ENCODE measurements at regions not wholly inside any gene's neighbourhood (a gene's known extent, or its start where the extent isn't known, plus 50 kb on each side); places are given as distances from the start of the nearest gene placed in this dataset.
A peak's percentile ranks its signal among the peaks of the same experiment; 100 is the strongest.

DNA sequence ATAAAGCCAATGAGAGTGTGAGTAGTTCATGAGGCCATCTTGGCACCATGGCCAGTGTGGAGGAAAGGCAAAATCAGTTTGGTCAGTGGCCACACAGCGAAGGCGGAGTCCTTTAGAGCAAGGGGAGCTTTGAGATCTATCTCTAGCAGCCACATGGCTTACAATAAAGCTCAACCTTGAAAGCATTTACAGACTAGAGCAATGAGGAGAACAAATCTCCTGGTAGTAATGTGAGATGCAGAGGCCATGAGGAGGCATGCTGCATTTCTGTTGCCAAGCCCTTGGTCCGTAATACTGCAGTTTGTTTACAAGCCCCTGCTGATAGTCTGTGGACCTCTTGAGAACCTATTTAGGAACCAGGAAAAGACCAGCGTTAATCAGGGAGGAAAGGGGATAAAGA is 381.5 kb upstream of the C2CD4B start:
- Histone ChIP-seq H3K27ac (ENCODE audit: low read length) (no peak overlapping the region), H3K79me2 (ENCODE audit: low read length) (no peaks in the 10 kb centered on the region), H3K4me3 (ENCODE audit: low read length) (no peak overlapping the region), H3K4me2 (ENCODE audit: low read length) (no peak overlapping the region), H3K27me3 (ENCODE audit: low read depth, low read length) (no peaks in the 10 kb centered on the region), H2AFZ (ENCODE audit: low read depth, low read length) (no peak overlapping the region), H3K9ac (ENCODE audit: low read length) (no peak overlapping the region), H3K36me3 (replicated peaks; ENCODE audit: low read depth, low read length) (no peaks in the 10 kb centered on the region), H4K20me1 (ENCODE audit: insufficient read depth, low read length) (no peaks in the 10 kb centered on the region), H3K9me3 (ENCODE audit: insufficient read depth, low read length) (no peaks in the 10 kb centered on the region), H3K4me1 (ENCODE audit: low read length) (no peaks in the 10 kb centered on the region)
- TF ChIP-seq EZH2phosphoT487 (IDR thresholded peaks at IDR 0.05; ENCODE audit: low read depth), result no peak

DNA sequence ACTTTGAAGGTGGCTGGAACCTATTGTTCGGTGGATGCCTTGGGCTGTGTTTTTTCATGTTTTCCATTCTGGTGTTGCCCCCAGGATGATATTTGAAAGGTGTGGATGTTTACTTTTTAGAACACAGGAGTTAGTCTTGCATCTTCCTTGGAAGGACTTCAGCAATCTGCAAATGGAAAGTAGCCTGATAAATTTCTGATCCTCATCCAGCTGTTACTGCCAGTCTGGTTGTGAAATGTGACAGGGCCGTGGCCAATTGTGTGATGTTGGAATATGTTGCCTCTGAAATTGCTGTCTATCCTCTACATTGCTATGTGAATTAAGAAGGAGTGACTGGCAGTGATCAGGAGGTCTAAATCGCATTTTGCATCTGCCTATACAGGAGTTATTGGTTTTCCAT is 382.5 kb upstream of the C2CD4B start:
- H3K4me2 ChIP-seq (ENCODE audit: low read length), result no peak overlapping the region
- no peaks in the 10 kb centered on the region for H3K36me3 ChIP-seq (replicated peaks; ENCODE audit: low read depth, low read length)
- H3K27me3 ChIP-seq (ENCODE audit: low read depth, low read length), result no peaks in the 10 kb centered on the region
- H3K4me3 ChIP-seq (ENCODE audit: low read length), result no peak overlapping the region
- H3K9ac ChIP-seq (ENCODE audit: low read length), result no peak overlapping the region
- H3K79me2 ChIP-seq (ENCODE audit: low read length), result no peaks in the 10 kb centered on the region
- H3K27ac ChIP-seq (ENCODE audit: low read length), result no peak overlapping the region
- no peak for TF ChIP-seq EZH2phosphoT487 (IDR thresholded peaks at IDR 0.05; ENCODE audit: low read depth)
- TF ChIP-seq, protein P1, sequence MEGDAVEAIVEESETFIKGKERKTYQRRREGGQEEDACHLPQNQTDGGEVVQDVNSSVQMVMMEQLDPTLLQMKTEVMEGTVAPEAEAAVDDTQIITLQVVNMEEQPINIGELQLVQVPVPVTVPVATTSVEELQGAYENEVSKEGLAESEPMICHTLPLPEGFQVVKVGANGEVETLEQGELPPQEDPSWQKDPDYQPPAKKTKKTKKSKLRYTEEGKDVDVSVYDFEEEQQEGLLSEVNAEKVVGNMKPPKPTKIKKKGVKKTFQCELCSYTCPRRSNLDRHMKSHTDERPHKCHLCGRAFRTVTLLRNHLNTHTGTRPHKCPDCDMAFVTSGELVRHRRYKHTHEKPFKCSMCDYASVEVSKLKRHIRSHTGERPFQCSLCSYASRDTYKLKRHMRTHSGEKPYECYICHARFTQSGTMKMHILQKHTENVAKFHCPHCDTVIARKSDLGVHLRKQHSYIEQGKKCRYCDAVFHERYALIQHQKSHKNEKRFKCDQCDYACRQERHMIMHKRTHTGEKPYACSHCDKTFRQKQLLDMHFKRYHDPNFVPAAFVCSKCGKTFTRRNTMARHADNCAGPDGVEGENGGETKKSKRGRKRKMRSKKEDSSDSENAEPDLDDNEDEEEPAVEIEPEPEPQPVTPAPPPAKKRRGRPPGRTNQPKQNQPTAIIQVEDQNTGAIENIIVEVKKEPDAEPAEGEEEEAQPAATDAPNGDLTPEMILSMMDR (IDR thresholded peaks at IDR 0.05; ENCODE audit: low read depth, low read length), result no peak
- no peaks in the 10 kb centered on the region for H3K4me1 ChIP-seq (ENCODE audit: low read length)
- no peaks in the 10 kb centered on the region for H4K20me1 ChIP-seq (ENCODE audit: insufficient read depth, low read length)
- H2AFZ ChIP-seq (ENCODE audit: low read depth, low read length), result no peak overlapping the region
- no peaks in the 10 kb centered on the region for H3K9me3 ChIP-seq (ENCODE audit: insufficient read depth, low read length)

DNA sequence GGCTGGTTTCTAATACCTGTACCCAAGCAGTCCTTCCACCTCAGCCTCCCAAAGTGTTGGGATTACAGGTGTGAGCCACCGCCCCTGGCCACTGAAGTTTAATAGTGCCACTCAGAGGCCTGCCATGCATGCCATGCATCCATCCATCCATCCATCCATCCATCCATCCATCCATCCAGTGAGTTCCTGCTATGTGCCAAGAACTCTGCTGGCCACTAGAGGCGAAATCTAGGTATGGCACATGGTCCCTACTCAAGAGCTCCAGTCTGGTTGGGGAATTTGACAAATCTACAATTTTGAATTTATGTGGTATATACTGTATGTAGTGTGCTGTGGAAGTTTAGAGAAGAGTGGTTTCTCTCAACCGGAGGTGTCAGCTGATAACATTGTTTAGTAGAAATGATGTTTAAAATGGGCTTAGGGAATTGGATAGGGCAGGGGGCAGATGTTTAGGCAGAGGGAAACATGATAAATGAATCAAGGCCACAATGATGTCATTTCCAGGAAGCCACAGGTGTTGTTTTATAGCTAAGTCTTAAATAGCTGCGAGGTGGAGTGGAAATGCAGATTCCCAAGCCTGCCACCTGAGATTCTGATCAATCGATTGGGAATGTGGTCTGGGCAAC is 384.4 kb upstream of the C2CD4B start:
- Histone ChIP-seq H3K79me2 (ENCODE audit: low read length) (no peaks in the 10 kb centered on the region), H3K9me3 (ENCODE audit: insufficient read depth, low read length) (no peaks in the 10 kb centered on the region), H3K27ac (ENCODE audit: low read length) (no peak overlapping the region), H3K27me3 (ENCODE audit: low read depth, low read length) (no peaks in the 10 kb centered on the region), H2AFZ (ENCODE audit: low read depth, low read length) (no peak overlapping the region), H4K20me1 (ENCODE audit: insufficient read depth, low read length) (no peaks in the 10 kb centered on the region), H3K36me3 (replicated peaks; ENCODE audit: low read depth, low read length) (no peaks in the 10 kb centered on the region), H3K4me1 (ENCODE audit: low read length) (peaks cover 7% of the 10 kb centered on the region), H3K4me3 (ENCODE audit: low read length) (no peak overlapping the region), H3K4me2 (ENCODE audit: low read length) (no peak overlapping the region), H3K9ac (ENCODE audit: low read length) (no peak overlapping the region)
- TF ChIP-seq EZH2phosphoT487 (IDR thresholded peaks at IDR 0.05; ENCODE audit: low read depth), result no peak
- TF ChIP-seq, protein P1 (IDR thresholded peaks at IDR 0.05; ENCODE audit: low read depth, low read length), result peak; percentile 58

DNA sequence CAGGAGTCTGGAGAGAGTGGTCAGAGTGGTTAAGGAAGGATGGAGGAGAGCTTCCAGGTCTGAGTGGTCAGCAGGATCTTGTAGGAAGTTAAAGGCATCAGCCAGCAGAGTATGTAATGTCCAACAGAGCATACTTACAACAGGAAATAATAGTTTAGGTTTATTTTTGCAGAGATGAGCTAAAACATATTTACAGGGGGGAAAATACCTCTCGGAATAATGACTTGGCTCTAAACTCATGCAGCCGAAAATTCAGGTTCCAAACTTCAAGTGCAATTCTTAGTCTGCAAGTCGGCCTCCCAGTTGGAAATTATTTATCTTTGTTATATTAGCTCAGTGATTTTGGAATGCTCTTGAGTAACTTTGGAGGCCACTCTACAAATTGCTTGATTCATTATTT is 385.0 kb upstream of the C2CD4B start:
- no peak for TF ChIP-seq EZH2phosphoT487 (IDR thresholded peaks at IDR 0.05; ENCODE audit: low read depth)
- TF ChIP-seq, protein P1 (IDR thresholded peaks at IDR 0.05; ENCODE audit: low read depth, low read length), result no peak
- no peak overlapping the region for H2AFZ ChIP-seq (ENCODE audit: low read depth, low read length)
- H3K9me3 ChIP-seq (ENCODE audit: insufficient read depth, low read length), result no peaks in the 10 kb centered on the region
- H4K20me1 ChIP-seq (ENCODE audit: insufficient read depth, low read length), result no peaks in the 10 kb centered on the region
- H3K4me2 ChIP-seq (ENCODE audit: low read length), result no peak overlapping the region
- peaks cover 10% of the 10 kb centered on the region for H3K4me1 ChIP-seq (ENCODE audit: low read length)
- no peak overlapping the region for H3K4me3 ChIP-seq (ENCODE audit: low read length)
- H3K9ac ChIP-seq (ENCODE audit: low read length), result no peak overlapping the region
- no peaks in the 10 kb centered on the region for H3K36me3 ChIP-seq (replicated peaks; ENCODE audit: low read depth, low read length)
- H3K27ac ChIP-seq (ENCODE audit: low read length), result no peak overlapping the region
- no peaks in the 10 kb centered on the region for H3K79me2 ChIP-seq (ENCODE audit: low read length)
- H3K27me3 ChIP-seq (ENCODE audit: low read depth, low read length), result no peaks in the 10 kb centered on the region

Measured in OCI-LY3 (cell line).